K562 (cell line): ENCODE measurements at regions not wholly inside any gene's neighbourhood (a gene's known extent, or its start where the extent isn't known, plus 50 kb on each side); places are given as distances from the start of the nearest gene placed in this dataset.

Source experiments
- ATAC-seq: fragments of 200-7000 bp; cut with Tn5 transposase; 3 replicates; pipeline ENCODE4 v1.9.1; 2020; ENCODE audit warnings: moderate library complexity
- BruUV-seq: library from RNA; stranded (reverse); fragments of 400-500 nt; replicated peaks from 2 replicates; lab custom pipeline; 2021; lab: Mats Ljungman, UMichigan
- CTCF ChIA-PET: fragments of 300-600 bp; formaldehyde crosslinking; extraction: SDS; loops from one replicate; lab custom pipeline; 2021; ENCODE audit warnings: low intra/inter-chr PET ratio; lab: Yijun Ruan, JAX
- POLR2A ChIA-PET: fragments of 300-600, 350-650 bp; sonication (Branson Sonifier 250); formaldehyde crosslinking; extraction: SDS; loops from one replicate; lab custom pipeline; 2021; ENCODE audit warnings: antibody characterized with exemption, inconsistent platforms; lab: Yijun Ruan, JAX
- DNase-seq, 4 experiments: peaks; one replicate each; pipeline versions ENCODE4 v3.0.0 to v3.0.0-alpha.2; 2011 to 2018; ENCODE audit warnings: low spot score in 3 of 4, mixed read lengths in 3 of 4; ENCODE audit errors: extremely low read depth in 1 of 4
- FAIRE-seq: peaks from 2 replicates; lab custom pipeline; 2011; peaks lifted over from hg19 to GRCh38; lab: Jason Lieb, UNC
- H2AFZ ChIP-seq: 2 replicates; pipeline ENCODE4 v1.6.0; 2011; ENCODE audit warnings: low read depth, low read length, control low read depth, inconsistent platforms
- H3K27ac ChIP-seq: fragments of 200-600 bp; 3 replicates; pipeline ENCODE4 v1.8.0; 2011; ENCODE audit warnings: low read depth, mild to moderate bottlenecking, control low read depth, inconsistent platforms, low read length, moderate library complexity, mixed read lengths; ENCODE audit errors: extremely low read depth
- H3K27me3 ChIP-seq, 2 experiments: fragments of 300-600 bp in 1 of 2; 2 replicates in 1 of 2; 3 replicates in 1 of 2; pipeline versions ENCODE4 v1.6.0 to v1.8.0; 2011; ENCODE audit warnings: inconsistent platforms in 2 of 2, low read length in 2 of 2, mild to moderate bottlenecking in 1 of 2, mixed read lengths in 1 of 2, moderate library complexity in 1 of 2; ENCODE audit not compliant: control insufficient read depth in 2 of 2, insufficient read depth in 2 of 2
- H3K36me3 ChIP-seq: fragments of 300-600 bp; 3 replicates; pipeline ENCODE4 v1.8.0; 2011; ENCODE audit warnings: mild to moderate bottlenecking, low read length, inconsistent platforms; ENCODE audit not compliant: control insufficient read depth, insufficient read depth
- H3K4me1 ChIP-seq, 2 experiments: fragments of 200-600 bp in 1 of 2; replicated peaks in 1 of 2; 2 replicates in 1 of 2; 3 replicates in 1 of 2; pipeline versions ENCODE4 v1.5.1 to v1.8.0; 2011; ENCODE audit warnings: inconsistent platforms in 2 of 2, low read length in 2 of 2, mild to moderate bottlenecking in 1 of 2, mixed read lengths in 1 of 2, moderate library complexity in 1 of 2; ENCODE audit not compliant: control insufficient read depth in 2 of 2, insufficient read depth in 2 of 2
- H3K4me2 ChIP-seq: 2 replicates; pipeline ENCODE4 v1.6.1; 2011; ENCODE audit warnings: low read length, control low read depth, inconsistent platforms, mixed read lengths; ENCODE audit not compliant: insufficient read depth
- H3K4me3 ChIP-seq: fragments of 200-600 bp; sonication (generic), shearing (Covaris generic); 2 replicates; pipeline ENCODE4 v1.5.1; 2016; ENCODE audit warnings: control low read depth, inconsistent platforms
- H3K79me2 ChIP-seq: fragments of 200-600 bp; 3 replicates; pipeline ENCODE4 v1.8.0; 2011; ENCODE audit warnings: low read length, inconsistent platforms; ENCODE audit not compliant: control insufficient read depth, insufficient read depth
- H3K9ac ChIP-seq, 2 experiments: 2 replicates each; pipeline versions ENCODE4 v1.6.0 to v1.6.1; 2011; ENCODE audit warnings: low read depth in 2 of 2, low read length in 2 of 2, control low read depth in 1 of 2, inconsistent platforms in 1 of 2, mild to moderate bottlenecking in 1 of 2, mixed read lengths in 1 of 2; ENCODE audit not compliant: insufficient read depth in 1 of 2
- H3K9me1 ChIP-seq: one replicate; pipeline ENCODE4 v1.6.0; 2011; ENCODE audit warnings: inconsistent platforms, mild to moderate bottlenecking, low read length, moderate library complexity; ENCODE audit not compliant: control insufficient read depth, insufficient read depth
- H3K9me3 ChIP-seq: replicated peaks from 2 replicates; pipeline ENCODE4 v1.5.1; 2011; ENCODE audit warnings: low read depth, low read length, inconsistent platforms; ENCODE audit not compliant: control insufficient read depth, insufficient read depth
- H4K20me1 ChIP-seq: replicated peaks from 2 replicates; pipeline ENCODE4 v1.6.1; 2011; ENCODE audit warnings: low read length, inconsistent platforms, mixed read lengths; ENCODE audit not compliant: control insufficient read depth, insufficient read depth
- CHD1 ChIP-seq: fragments of 200-600 bp; sonication (generic); IDR thresholded peaks from one replicate; pipeline ENCODE4 v1.6.1; 2012; ENCODE audit warnings: mild to moderate bottlenecking, moderate library complexity, low read length, inconsistent platforms
- ETV6 ChIP-seq, 3 experiments: fragments of 150-350 bp in 1 of 3; sonication (generic) in 1 of 3; formaldehyde crosslinking in 1 of 3; IDR thresholded peaks; 2 replicates each; pipeline versions ENCODE4 v1.6.1 to v1.8.0; 2014 to 2022; ENCODE audit warnings: borderline replicate concordance in 2 of 3, low read depth in 2 of 3, antibody characterized with exemption in 1 of 3, low read length in 1 of 3, mild to moderate bottlenecking in 1 of 3, missing genetic modification reagents in 1 of 3
- KLF16 ChIP-seq: IDR thresholded peaks from 2 replicates; pipeline ENCODE4 v1.6.1; 2016; ENCODE audit warnings: antibody characterized with exemption
- RFX1 ChIP-seq: fragments of 450-650 bp; IDR thresholded peaks from 2 replicates; pipeline ENCODE4 v1.6.1; 2016; ENCODE audit warnings: mild to moderate bottlenecking, moderate library complexity
- SLC30A9 ChIP-seq: fragments of 250-450 bp; sonication (Bioruptor Pico); IDR thresholded peaks from 2 replicates; pipeline ENCODE4 v1.8.0; 2022; ENCODE audit warnings: mild to moderate bottlenecking, moderate library complexity
- TBL1XR1 ChIP-seq, 2 experiments: IDR thresholded peaks; 2 replicates each; pipeline ENCODE4 v1.6.1; 2012; ENCODE audit warnings: improper control_type of control experiment in 2 of 2, low read length in 2 of 2, mild to moderate bottlenecking in 1 of 2
- XRCC5 ChIP-seq: fragments of 200-400 bp; formaldehyde crosslinking; IDR thresholded peaks from 2 replicates; pipeline ENCODE4 v1.6.1; 2017; ENCODE audit warnings: low read depth, mild to moderate bottlenecking, low read length
- YY1 ChIP-seq, 3 experiments: IDR thresholded peaks; 2 replicates each; pipeline ENCODE4 v1.6.1; 2011; ENCODE audit warnings: low read length in 2 of 3, mild to moderate bottlenecking in 2 of 3, moderate library complexity in 2 of 3, borderline replicate concordance in 1 of 3, control low read depth in 1 of 3, low read depth in 1 of 3; ENCODE audit not compliant: insufficient read depth in 3 of 3, insufficient replicate concordance in 2 of 3, control insufficient read depth in 1 of 3, insufficient read length in 1 of 3; ENCODE audit errors: extremely low read depth in 1 of 3
- ZNF174 ChIP-seq: fragments of 250-450 bp; sonication (Bioruptor Pico); IDR thresholded peaks from 2 replicates; pipeline ENCODE4 v1.4.0; 2020; ENCODE audit warnings: mild to moderate bottlenecking
- ZNF696 ChIP-seq: fragments of 250-450 bp; sonication (Bioruptor Pico); conservative IDR thresholded peaks from 2 replicates; pipeline ENCODE4 v1.4.0; 2020; ENCODE audit warnings: mild to moderate bottlenecking, moderate library complexity
- ZNF77 ChIP-seq: fragments of 250-450 bp; sonication (Bioruptor Pico); IDR thresholded peaks from 2 replicates; pipeline ENCODE4 v1.5.0; 2020
- WGBS: fragments of 100-300 bp; shearing (Covaris generic); methylation state at CpG from one replicate; pipeline ENCODE4 v1.1.6; 2016; ENCODE audit warnings: low coverage, mixed read lengths; ENCODE audit not compliant: insufficient coverage; ENCODE audit errors: missing lambda C conversion rate; 5-methylcytosine and 5-hydroxymethylcytosine counted together
- in situ Hi-C: fragments of 300-500 bp; cut with MboI; formaldehyde crosslinking; loops from 4 replicates; pipeline ENCODE4 v1.15.0; 2018; ENCODE audit warnings: inconsistent platforms, mixed read lengths
- intact Hi-C: fragments of 100-400 bp; cut with micrococcal nuclease; formaldehyde crosslinking; loops from 2 replicates; pipeline ENCODE4 v1.14.2; 2022
- TF ChIP-seq, protein P1 (sequence below): sonication (generic); formaldehyde crosslinking; IDR thresholded peaks from 2 replicates; pipeline ENCODE4 v1.5.0; 2020; ENCODE audit warnings: missing genetic modification reagents

DNA sequence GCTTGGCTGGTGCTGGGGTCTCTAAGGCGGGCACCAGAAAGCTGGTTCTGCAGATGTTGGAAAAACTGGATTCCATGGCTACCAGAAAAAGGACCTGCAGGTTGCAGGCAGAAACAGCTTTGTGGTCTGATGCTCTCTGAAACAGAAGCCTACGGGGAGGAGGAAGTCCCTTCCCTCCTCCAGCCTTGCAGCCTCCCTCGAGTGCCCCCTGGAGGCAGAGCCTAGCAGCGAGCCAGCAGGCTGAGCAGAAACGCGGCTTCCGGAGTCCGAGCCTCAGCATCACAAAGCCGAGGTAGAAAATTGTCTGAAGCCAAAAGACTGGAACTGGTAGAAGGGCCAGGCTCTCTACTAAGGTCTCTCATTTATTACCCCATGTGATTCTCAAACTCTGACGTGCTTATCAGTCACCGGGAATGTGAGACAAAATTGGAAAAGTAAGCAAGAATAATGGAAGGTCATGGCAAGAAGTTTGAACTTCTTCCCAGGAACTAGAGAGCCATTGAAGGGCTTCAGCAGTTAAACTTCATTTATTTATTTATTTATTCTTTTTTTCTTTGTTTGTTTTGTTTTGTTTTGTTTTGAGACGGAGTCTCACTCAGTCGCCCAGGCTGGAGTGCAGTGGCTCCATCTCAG, 82.2 kb upstream of the CPSF6 start (continued):
- no peak for TF ChIP-seq ZNF77 (CRISPR knock-in tag)
- peak in 2 of 3 experiments; percentile 48 to 58 for TF ChIP-seq YY1 (IDR thresholded peaks at IDR 0.05; ENCODE audit: borderline replicate concordance in 1 of 3, control insufficient read depth in 1 of 3, extremely low read depth in 1 of 3, insufficient read depth in 3 of 3, insufficient read length in 1 of 3, insufficient replicate concordance in 2 of 3, low read depth in 1 of 3, low read length in 2 of 3)
- TF ChIP-seq SLC30A9 (CRISPR knock-in tag) = no peak
- TF ChIP-seq ETV6 (IDR thresholded peaks at IDR 0.05; ENCODE audit: borderline replicate concordance in 1 of 2, low read depth in 2 of 2, low read length in 1 of 2) = no peak
- no peak for TF ChIP-seq ETV6 (CRISPR knock-in tag; IDR thresholded peaks at IDR 0.05; ENCODE audit: borderline replicate concordance)
- TF ChIP-seq KLF16 = peak; percentile 59; the same call in 1 of the 2 replicates
- no peak for TF ChIP-seq TBL1XR1 (IDR thresholded peaks at IDR 0.05; ENCODE audit: low read length in 2 of 2)
- TF ChIP-seq XRCC5 = peak; percentile 88
- TF ChIP-seq, all 486 proteins: peak for 29

GRCh38 chr12:69161829-69162228, 77.5 kb upstream of the CPSF6 start:
- H2AFZ ChIP-seq = no peak overlapping the region
- peaks cover 0 to 7% of the 10 kb centered on the region in 2 experiments; a peak in 1 of 5 replicates for H3K27me3 ChIP-seq

More at GRCh38 chr12:69161829-69162228, 77.5 kb upstream of the CPSF6 start:
- Histone ChIP-seq H3K9me1 (no peaks in the 10 kb centered on the region), H3K4me3 (no peak overlapping the region), H3K36me3 (no peaks in the 10 kb centered on the region), H3K4me2 (no peak overlapping the region), H4K20me1 (no peaks in the 10 kb centered on the region), H3K27ac (no peak overlapping the region), H3K4me1 (no peaks in the 10 kb centered on the region), H3K9me3 (no peaks in the 10 kb centered on the region), H3K9ac (no peak overlapping the region), H3K79me2 (no peaks in the 10 kb centered on the region)
- TF ChIP-seq, protein P1, sequence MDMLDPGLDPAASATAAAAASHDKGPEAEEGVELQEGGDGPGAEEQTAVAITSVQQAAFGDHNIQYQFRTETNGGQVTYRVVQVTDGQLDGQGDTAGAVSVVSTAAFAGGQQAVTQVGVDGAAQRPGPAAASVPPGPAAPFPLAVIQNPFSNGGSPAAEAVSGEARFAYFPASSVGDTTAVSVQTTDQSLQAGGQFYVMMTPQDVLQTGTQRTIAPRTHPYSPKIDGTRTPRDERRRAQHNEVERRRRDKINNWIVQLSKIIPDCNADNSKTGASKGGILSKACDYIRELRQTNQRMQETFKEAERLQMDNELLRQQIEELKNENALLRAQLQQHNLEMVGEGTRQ (CRISPR knock-in tag) = peak; percentile 32
- peak; percentile 86 for TF ChIP-seq RFX1
- no peak for TF ChIP-seq ZNF696
- no peak for TF ChIP-seq ZNF174
- TF ChIP-seq CHD1 = no peak
- intact Hi-C loops (no loop called here), in situ Hi-C loops (no loop called here)
- WGBS = 0% methylated on average over 2 of the region's 2 CpGs
- CTCF ChIA-PET = no interaction called here
- FAIRE-seq (no peak), ATAC-seq (no peak), DNase-seq (peak in 1 of 4 experiments; percentile 19)
- POLR2A ChIA-PET = no interaction called here
- BruUV-seq = no TSS peak
